ENCODE measurements at regions not wholly inside any gene's neighbourhood (a gene's known extent, or its start where the extent isn't known, plus 50 kb on each side); places are given as distances from the start of the nearest gene placed in this dataset.

- H3K4me1 ChIP-seq (ENCODE audit: insufficient read depth, low read length), result no peaks in the 10 kb centered on the region
- H3K27me3 ChIP-seq (ENCODE audit: insufficient read depth, low read length), result no peaks in the 10 kb centered on the region
- H3K4me3 ChIP-seq (ENCODE audit: low read length), result no peak overlapping the region
- no peaks in the 10 kb centered on the region for H3K36me3 ChIP-seq (ENCODE audit: insufficient read depth, low read length)
- no peak overlapping the region for H2AFZ ChIP-seq (ENCODE audit: low read depth, low read length)
- no peaks in the 10 kb centered on the region for H3K9me3 ChIP-seq (ENCODE audit: low read length)
Observed at GRCh38 chr14:44070046-44070445, 437.0 kb downstream of the FSCB start.

DNA sequence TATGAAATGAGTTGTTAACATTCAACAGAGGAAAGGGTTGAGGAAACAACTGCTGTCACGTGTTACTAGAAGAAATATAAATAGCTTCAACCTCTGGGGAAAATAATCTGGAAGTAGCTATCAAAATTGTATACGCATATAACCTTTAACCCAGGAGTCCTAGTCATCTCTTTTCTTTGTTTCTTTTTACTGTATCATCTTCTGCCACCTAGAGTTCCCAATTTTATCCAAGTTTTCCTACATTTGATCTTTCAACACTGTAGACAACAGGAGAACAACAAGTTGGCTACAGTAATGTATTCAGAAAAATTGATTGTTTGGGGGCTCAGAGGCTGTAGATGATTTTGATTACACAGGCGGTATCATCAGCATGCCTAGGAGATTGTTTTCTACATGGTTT, 453.7 kb downstream of the FSCB start:
- no peaks in the 10 kb centered on the region for H3K27me3 ChIP-seq (ENCODE audit: insufficient read depth, low read length)
- H3K4me3 ChIP-seq (ENCODE audit: low read length), result no peak overlapping the region
- no peak overlapping the region for H2AFZ ChIP-seq (ENCODE audit: low read depth, low read length)
- no peaks in the 10 kb centered on the region for H3K9me3 ChIP-seq (ENCODE audit: low read length)
- H3K4me1 ChIP-seq (ENCODE audit: insufficient read depth, low read length), result no peaks in the 10 kb centered on the region
- no peaks in the 10 kb centered on the region for H3K36me3 ChIP-seq (ENCODE audit: insufficient read depth, low read length)

- Histone ChIP-seq H3K4me1 (ENCODE audit: insufficient read depth, low read length) (no peaks in the 10 kb centered on the region), H3K27me3 (ENCODE audit: insufficient read depth, low read length) (no peaks in the 10 kb centered on the region), H3K9me3 (ENCODE audit: low read length) (no peaks in the 10 kb centered on the region), H2AFZ (ENCODE audit: low read depth, low read length) (no peak overlapping the region), H3K36me3 (ENCODE audit: insufficient read depth, low read length) (no peaks in the 10 kb centered on the region), H3K4me3 (ENCODE audit: low read length) (no peak overlapping the region)
Observed at GRCh38 chr14:44041700-44042099, 465.4 kb downstream of the FSCB start.

GRCh38 chr14:44040561-44040960, 466.5 kb downstream of the FSCB start:
- H3K4me3 ChIP-seq (ENCODE audit: low read length), result no peak overlapping the region
- H3K27me3 ChIP-seq (ENCODE audit: insufficient read depth, low read length), result no peaks in the 10 kb centered on the region

DNA sequence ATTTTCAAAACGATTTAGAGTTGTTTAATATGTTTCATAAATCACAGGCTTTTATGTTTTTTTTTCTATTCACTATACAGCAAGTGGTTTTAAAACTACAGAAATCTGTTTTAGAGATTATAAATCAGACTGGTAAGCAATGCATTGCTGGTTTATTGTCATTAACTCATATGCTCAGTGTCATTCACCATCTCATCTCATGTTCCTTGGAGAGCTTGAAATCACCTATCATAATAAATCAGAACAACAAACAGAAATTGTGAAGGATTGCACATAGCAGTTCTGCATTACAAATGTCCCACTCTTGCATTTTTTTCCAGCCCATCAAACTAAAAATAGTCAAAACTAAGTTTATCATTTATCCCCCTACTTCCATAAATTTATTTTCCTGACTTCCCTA, 470.8 kb downstream of the FSCB start:
- Histone ChIP-seq H3K36me3 (ENCODE audit: insufficient read depth, low read length) (no peaks in the 10 kb centered on the region), H2AFZ (ENCODE audit: low read depth, low read length) (no peak overlapping the region), H3K9me3 (ENCODE audit: low read length) (no peaks in the 10 kb centered on the region), H3K4me1 (ENCODE audit: insufficient read depth, low read length) (no peaks in the 10 kb centered on the region), H3K27me3 (ENCODE audit: insufficient read depth, low read length) (no peaks in the 10 kb centered on the region), H3K4me3 (ENCODE audit: low read length) (no peak overlapping the region)

More at GRCh38 chr14:44040561-44040960, 466.5 kb downstream of the FSCB start:
- H3K36me3 ChIP-seq (ENCODE audit: insufficient read depth, low read length), result no peaks in the 10 kb centered on the region
- no peaks in the 10 kb centered on the region for H3K4me1 ChIP-seq (ENCODE audit: insufficient read depth, low read length)
- H3K9me3 ChIP-seq (ENCODE audit: low read length), result no peaks in the 10 kb centered on the region
- H2AFZ ChIP-seq (ENCODE audit: low read depth, low read length), result no peak overlapping the region

GRCh38 chr14:44035707-44036106, 471.4 kb downstream of the FSCB start:
- H3K36me3 ChIP-seq (ENCODE audit: insufficient read depth, low read length), result no peaks in the 10 kb centered on the region
- H2AFZ ChIP-seq (ENCODE audit: low read depth, low read length), result no peak overlapping the region
- no peaks in the 10 kb centered on the region for H3K9me3 ChIP-seq (ENCODE audit: low read length)
- H3K4me3 ChIP-seq (ENCODE audit: low read length), result no peak overlapping the region
- no peaks in the 10 kb centered on the region for H3K27me3 ChIP-seq (ENCODE audit: insufficient read depth, low read length)
- H3K4me1 ChIP-seq (ENCODE audit: insufficient read depth, low read length), result no peaks in the 10 kb centered on the region

- no peaks in the 10 kb centered on the region for H3K27me3 ChIP-seq (ENCODE audit: insufficient read depth, low read length)
- H3K4me1 ChIP-seq (ENCODE audit: insufficient read depth, low read length), result no peaks in the 10 kb centered on the region
- no peak overlapping the region for H2AFZ ChIP-seq (ENCODE audit: low read depth, low read length)
- H3K36me3 ChIP-seq (ENCODE audit: insufficient read depth, low read length), result no peaks in the 10 kb centered on the region
- H3K4me3 ChIP-seq (ENCODE audit: low read length), result no peak overlapping the region
- H3K9me3 ChIP-seq (ENCODE audit: low read length), result no peaks in the 10 kb centered on the region
Observed at GRCh38 chr14:44030831-44031383, 476.2 kb downstream of the FSCB start.

GRCh38 chr14:44029933-44030332, 477.1 kb downstream of the FSCB start:
- Histone ChIP-seq H3K4me1 (ENCODE audit: insufficient read depth, low read length) (no peaks in the 10 kb centered on the region), H3K27me3 (ENCODE audit: insufficient read depth, low read length) (no peaks in the 10 kb centered on the region), H3K9me3 (ENCODE audit: low read length) (no peaks in the 10 kb centered on the region), H3K4me3 (ENCODE audit: low read length) (no peak overlapping the region), H3K36me3 (ENCODE audit: insufficient read depth, low read length) (no peaks in the 10 kb centered on the region), H2AFZ (ENCODE audit: low read depth, low read length) (no peak overlapping the region)

DNA sequence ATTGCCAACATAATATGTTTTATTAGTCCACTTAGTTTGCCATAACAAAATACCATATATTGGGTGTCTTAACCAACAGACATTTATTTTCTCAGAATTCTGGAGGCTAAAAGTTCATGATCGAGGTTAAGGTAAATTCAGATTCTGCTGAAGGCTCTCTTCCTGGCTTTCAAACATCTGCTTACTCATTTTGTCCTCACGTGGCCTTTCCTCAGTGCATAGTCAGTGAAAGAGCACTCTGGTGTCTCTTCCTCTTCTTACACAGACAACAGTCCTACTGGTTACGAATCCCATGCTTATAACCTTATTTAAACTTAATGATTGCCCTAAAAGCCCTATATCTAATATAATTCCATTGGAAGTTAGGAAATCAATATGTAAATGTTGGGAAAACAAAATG, 479.7 kb downstream of the FSCB start:
- H3K27me3 ChIP-seq (ENCODE audit: insufficient read depth, low read length), result no peaks in the 10 kb centered on the region
- H3K36me3 ChIP-seq (ENCODE audit: insufficient read depth, low read length), result no peaks in the 10 kb centered on the region
- H2AFZ ChIP-seq (ENCODE audit: low read depth, low read length), result no peak overlapping the region
- H3K9me3 ChIP-seq (ENCODE audit: low read length), result no peaks in the 10 kb centered on the region
- H3K4me3 ChIP-seq (ENCODE audit: low read length), result no peak overlapping the region
- H3K4me1 ChIP-seq (ENCODE audit: insufficient read depth, low read length), result no peaks in the 10 kb centered on the region

DNA sequence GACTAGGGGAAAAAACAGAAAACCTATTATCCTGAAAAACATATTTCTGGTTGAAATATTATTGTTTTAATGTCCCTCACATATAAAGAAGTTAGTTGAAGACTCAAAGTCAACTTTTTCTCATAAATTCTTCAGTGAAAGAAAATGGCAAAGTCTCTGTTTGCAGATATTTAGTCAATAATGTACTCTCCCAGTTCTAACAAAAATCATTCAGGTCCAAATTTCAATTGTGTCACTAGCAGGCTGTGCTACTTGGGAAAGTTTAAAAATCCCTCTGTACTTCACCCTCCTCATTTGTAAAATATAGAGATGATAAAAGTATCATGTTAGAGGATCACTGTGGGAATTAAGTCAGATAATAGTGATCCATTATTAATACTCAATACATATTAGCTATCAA, 496.5 kb downstream of the FSCB start:
- H3K27me3 ChIP-seq (ENCODE audit: insufficient read depth, low read length), result no peaks in the 10 kb centered on the region
- no peaks in the 10 kb centered on the region for H3K4me1 ChIP-seq (ENCODE audit: insufficient read depth, low read length)
- no peak overlapping the region for H3K4me3 ChIP-seq (ENCODE audit: low read length)
- H2AFZ ChIP-seq (ENCODE audit: low read depth, low read length), result no peak overlapping the region
- H3K36me3 ChIP-seq (ENCODE audit: insufficient read depth, low read length), result no peaks in the 10 kb centered on the region
- H3K9me3 ChIP-seq (ENCODE audit: low read length), result no peaks in the 10 kb centered on the region

DNA sequence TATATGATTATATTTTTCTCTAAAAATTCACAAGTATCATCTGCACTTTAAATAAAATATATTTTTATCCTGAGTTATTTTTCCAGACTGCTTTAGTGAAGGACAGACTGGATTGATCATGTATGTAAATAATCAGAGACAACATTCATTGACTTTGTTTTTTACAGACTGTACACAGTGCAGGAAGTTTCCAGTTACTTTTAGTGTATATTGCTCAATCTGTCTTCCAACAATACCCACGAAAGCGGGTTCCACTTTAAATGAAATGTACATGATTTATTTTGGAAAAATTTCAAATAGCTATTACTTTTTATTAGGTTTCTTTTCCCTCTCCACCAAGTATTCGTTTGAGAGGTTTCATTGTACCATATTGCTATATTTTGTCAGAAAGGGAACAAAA, 497.0 kb downstream of the FSCB start:
- H3K4me3 ChIP-seq (ENCODE audit: low read length), result no peak overlapping the region
- H3K4me1 ChIP-seq (ENCODE audit: insufficient read depth, low read length), result no peaks in the 10 kb centered on the region
- H3K9me3 ChIP-seq (ENCODE audit: low read length), result no peaks in the 10 kb centered on the region
- H3K27me3 ChIP-seq (ENCODE audit: insufficient read depth, low read length), result no peaks in the 10 kb centered on the region
- no peak overlapping the region for H2AFZ ChIP-seq (ENCODE audit: low read depth, low read length)
- H3K36me3 ChIP-seq (ENCODE audit: insufficient read depth, low read length), result no peaks in the 10 kb centered on the region

- H3K9me3 ChIP-seq (ENCODE audit: low read length), result no peaks in the 10 kb centered on the region
- no peak overlapping the region for H3K4me3 ChIP-seq (ENCODE audit: low read length)
Observed at GRCh38 chr14:44009642-44010041, 497.4 kb downstream of the FSCB start.

DNA sequence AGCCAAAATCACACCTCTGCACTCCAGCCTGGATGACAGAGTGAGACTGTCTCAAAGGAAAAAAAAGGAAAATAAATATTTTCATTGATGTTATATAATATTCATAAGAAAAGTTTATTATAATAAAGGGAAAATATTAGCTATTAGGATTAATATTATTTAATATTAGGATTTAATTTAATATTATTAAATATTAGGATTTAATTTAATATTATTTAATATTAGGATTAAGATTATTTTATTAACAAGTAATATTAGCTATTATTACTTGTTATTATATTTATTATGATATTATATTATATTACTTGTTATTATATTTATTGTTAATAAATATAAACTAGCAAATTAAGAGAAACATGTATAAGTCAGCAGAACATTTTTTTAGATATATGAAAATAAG, 518.1 kb downstream of the FSCB start:
- Histone ChIP-seq H3K4me3 (ENCODE audit: low read length) (no peak overlapping the region), H3K27me3 (ENCODE audit: insufficient read depth, low read length) (no peaks in the 10 kb centered on the region), H3K9me3 (ENCODE audit: low read length) (no peaks in the 10 kb centered on the region), H2AFZ (ENCODE audit: low read depth, low read length) (no peak overlapping the region), H3K4me1 (ENCODE audit: insufficient read depth, low read length) (no peaks in the 10 kb centered on the region), H3K36me3 (ENCODE audit: insufficient read depth, low read length) (no peaks in the 10 kb centered on the region)

More at GRCh38 chr14:44009642-44010041, 497.4 kb downstream of the FSCB start:
- H3K4me1 ChIP-seq (ENCODE audit: insufficient read depth, low read length), result no peaks in the 10 kb centered on the region
- no peaks in the 10 kb centered on the region for H3K36me3 ChIP-seq (ENCODE audit: insufficient read depth, low read length)
- no peaks in the 10 kb centered on the region for H3K27me3 ChIP-seq (ENCODE audit: insufficient read depth, low read length)
- H2AFZ ChIP-seq (ENCODE audit: low read depth, low read length), result no peak overlapping the region

DNA sequence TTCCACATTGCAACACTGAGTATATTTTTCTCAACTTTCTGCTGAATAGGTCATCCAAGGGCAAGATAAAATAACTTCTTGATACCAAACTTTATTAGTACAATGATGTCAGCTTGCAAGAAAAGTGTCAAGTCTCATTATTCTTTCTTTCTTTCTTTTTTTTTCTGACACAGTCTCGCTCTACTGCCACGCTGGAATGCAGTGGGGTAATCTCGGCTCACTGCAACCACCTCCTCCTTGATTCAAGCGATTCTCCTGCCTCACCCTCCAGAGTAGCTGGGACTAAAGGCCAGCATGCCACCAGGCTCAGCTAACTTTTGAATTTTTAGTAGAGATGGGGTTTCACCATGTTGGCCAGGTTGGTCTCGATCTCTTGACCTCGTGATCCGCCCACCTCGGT, 523.4 kb downstream of the FSCB start:
- Histone ChIP-seq H2AFZ (ENCODE audit: low read depth, low read length) (no peak overlapping the region), H3K9me3 (ENCODE audit: low read length) (no peaks in the 10 kb centered on the region), H3K27me3 (ENCODE audit: insufficient read depth, low read length) (no peaks in the 10 kb centered on the region), H3K4me3 (ENCODE audit: low read length) (no peak overlapping the region), H3K36me3 (ENCODE audit: insufficient read depth, low read length) (no peaks in the 10 kb centered on the region), H3K4me1 (ENCODE audit: insufficient read depth, low read length) (no peaks in the 10 kb centered on the region)

Data from neuron (in vitro differentiated cells).